GM12874 (cell line): ENCODE measurements at regions not wholly inside any gene's neighbourhood (a gene's known extent, or its start where the extent isn't known, plus 50 kb on each side); places are given as distances from the start of the nearest gene placed in this dataset.

Source experiments
- CTCF ChIP-seq: IDR thresholded peaks from 2 replicates; pipeline ENCODE4 v1.5.1; 2011; ENCODE audit warnings: low read depth, mild to moderate bottlenecking, control low read depth, low read length, moderate library complexity; ENCODE audit not compliant: insufficient read depth

- TF ChIP-seq CTCF = no peak
Observed at GRCh38 chr3:23644099-23644498, 161.7 kb upstream of the UBE2E1 start.

GRCh38 chr3:23644676-23645075, 161.1 kb upstream of the UBE2E1 start:
- no peak for TF ChIP-seq CTCF

GRCh38 chr3:23645533-23646183, 160.1 kb upstream of the UBE2E1 start:
- no peak for TF ChIP-seq CTCF

GRCh38 chr3:23646184-23646920, 159.4 kb upstream of the UBE2E1 start:
- no peak for TF ChIP-seq CTCF

GRCh38 chr3:23647706-23648258, 158.0 kb upstream of the UBE2E1 start:
- no peak for TF ChIP-seq CTCF

GRCh38 chr3:23648326-23648995, 157.3 kb upstream of the UBE2E1 start:
- TF ChIP-seq CTCF = no peak

GRCh38 chr3:23648996-23649395, 156.8 kb upstream of the UBE2E1 start:
- TF ChIP-seq CTCF = no peak
